K562 (cell line): ENCODE measurements at regions not wholly inside any gene's neighbourhood (a gene's known extent, or its start where the extent isn't known, plus 50 kb on each side); places are given as distances from the start of the nearest gene placed in this dataset.

Experiments
- CTCF ChIP-seq, 3 experiments: IDR thresholded peaks in 2 of 3; conservative IDR thresholded peaks in 1 of 3; 2 replicates each; pipeline ENCODE4 v1.5.1; 2011 to 2012; ENCODE audit warnings: low read length in 3 of 3, mild to moderate bottlenecking in 3 of 3, control low read depth in 2 of 3, improper control_type of control experiment in 1 of 3, inconsistent platforms in 1 of 3, low read depth in 1 of 3, mixed read lengths in 1 of 3, moderate library complexity in 1 of 3; ENCODE audit not compliant: insufficient read depth in 2 of 3
- ELF4 ChIP-seq: fragments of 450-650 bp; formaldehyde crosslinking; IDR thresholded peaks from 2 replicates; pipeline ENCODE4 v1.4.0; 2022; ENCODE audit warnings: missing genetic modification characterization
- EZH2 ChIP-seq: IDR thresholded peaks from 2 replicates; pipeline ENCODE4 v1.6.1; 2012; ENCODE audit warnings: low read depth, mild to moderate bottlenecking, inconsistent platforms, low read length, borderline replicate concordance
- TAF1 ChIP-seq: IDR thresholded peaks from 2 replicates; pipeline ENCODE4 v1.6.1; 2011; ENCODE audit warnings: mild to moderate bottlenecking, low read length, moderate library complexity; ENCODE audit not compliant: insufficient read depth, control insufficient read depth, severe bottlenecking; ENCODE audit errors: extremely low read depth
- ZNF143 ChIP-seq: sonication (generic); formaldehyde crosslinking; IDR thresholded peaks from 2 replicates; pipeline ENCODE4 v1.9.0; 2022; ENCODE audit warnings: mild to moderate bottlenecking, missing genetic modification reagents
- TF ChIP-seq, protein P1 (sequence below), 2 experiments: fragments of 450-650 bp; IDR thresholded peaks; 2 replicates each; pipeline ENCODE4 v1.6.1; 2016
- TF ChIP-seq, protein P2 (sequence below): sonication (generic); formaldehyde crosslinking; IDR thresholded peaks from 2 replicates; pipeline ENCODE4 v1.9.0; 2022; ENCODE audit warnings: mild to moderate bottlenecking, missing genetic modification reagents

- TF ChIP-seq ELF4 = no peak
- TF ChIP-seq, protein P1, sequence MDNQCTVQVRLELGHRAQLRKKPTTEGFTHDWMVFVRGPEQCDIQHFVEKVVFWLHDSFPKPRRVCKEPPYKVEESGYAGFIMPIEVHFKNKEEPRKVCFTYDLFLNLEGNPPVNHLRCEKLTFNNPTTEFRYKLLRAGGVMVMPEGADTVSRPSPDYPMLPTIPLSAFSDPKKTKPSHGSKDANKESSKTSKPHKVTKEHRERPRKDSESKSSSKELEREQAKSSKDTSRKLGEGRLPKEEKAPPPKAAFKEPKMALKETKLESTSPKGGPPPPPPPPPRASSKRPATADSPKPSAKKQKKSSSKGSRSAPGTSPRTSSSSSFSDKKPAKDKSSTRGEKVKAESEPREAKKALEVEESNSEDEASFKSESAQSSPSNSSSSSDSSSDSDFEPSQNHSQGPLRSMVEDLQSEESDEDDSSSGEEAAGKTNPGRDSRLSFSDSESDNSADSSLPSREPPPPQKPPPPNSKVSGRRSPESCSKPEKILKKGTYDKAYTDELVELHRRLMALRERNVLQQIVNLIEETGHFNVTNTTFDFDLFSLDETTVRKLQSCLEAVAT (IDR thresholded peaks at IDR 0.05) = no peak
- no peak for TF ChIP-seq EZH2
- TF ChIP-seq CTCF (IDR thresholded peaks at IDR 0.05 in 2 of 3, conservative IDR thresholded peaks at IDR 0.05 in 1 of 3; ENCODE audit: insufficient read depth in 2 of 3, low read depth in 1 of 3, low read length in 3 of 3) = no peak
- no peak for TF ChIP-seq ZNF143 (CRISPR knock-in tag)
- no peak for TF ChIP-seq TAF1
- TF ChIP-seq, protein P2, sequence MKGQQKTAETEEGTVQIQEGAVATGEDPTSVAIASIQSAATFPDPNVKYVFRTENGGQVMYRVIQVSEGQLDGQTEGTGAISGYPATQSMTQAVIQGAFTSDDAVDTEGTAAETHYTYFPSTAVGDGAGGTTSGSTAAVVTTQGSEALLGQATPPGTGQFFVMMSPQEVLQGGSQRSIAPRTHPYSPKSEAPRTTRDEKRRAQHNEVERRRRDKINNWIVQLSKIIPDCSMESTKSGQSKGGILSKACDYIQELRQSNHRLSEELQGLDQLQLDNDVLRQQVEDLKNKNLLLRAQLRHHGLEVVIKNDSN (CRISPR knock-in tag) = no peak
Observed at GRCh38 chr16:64397042-64397441, 724.8 kb downstream of the CDH11 start.
